ENCODE measurements at regions not wholly inside any gene's neighbourhood (a gene's known extent, or its start where the extent isn't known, plus 50 kb on each side); places are given as distances from the start of the nearest gene placed in this dataset.

- TF ChIP-seq POLR2A (IDR thresholded peaks at IDR 0.05) (no peak), CTCF (IDR thresholded peaks at IDR 0.05) (no peak)
Observed at GRCh38 chr10:58979711-58980110, 196.7 kb upstream of the PHYHIPL start.

All from testis (tissue), 2 donors.